Endothelial cell of umbilical vein (primary cell): ENCODE measurements at regions not wholly inside any gene's neighbourhood (a gene's known extent, or its start where the extent isn't known, plus 50 kb on each side); places are given as distances from the start of the nearest gene placed in this dataset.

Source experiments
- EZH2 ChIP-seq: IDR thresholded peaks from 2 replicates; pipeline ENCODE4 v1.6.1; 2012; ENCODE audit warnings: borderline replicate concordance, low read depth, mild to moderate bottlenecking, moderate library complexity, low read length, inconsistent platforms; ENCODE audit not compliant: severe bottlenecking
- GATA2 ChIP-seq: IDR thresholded peaks from 2 replicates; pipeline ENCODE4 v1.7.0; 2011; ENCODE audit warnings: low read depth, mild to moderate bottlenecking, moderate library complexity, mixed read lengths, low read length; ENCODE audit not compliant: insufficient read length, insufficient read depth
- JUN ChIP-seq: IDR thresholded peaks from 2 replicates; pipeline ENCODE4 v1.6.1; 2011; ENCODE audit warnings: borderline replicate concordance, low read depth; ENCODE audit not compliant: insufficient read length, insufficient read depth
- MYC ChIP-seq: IDR thresholded peaks from one replicate; pipeline ENCODE4 v1.6.1; 2011; ENCODE audit warnings: mild to moderate bottlenecking, low read depth, low read length
- POLR2A ChIP-seq: IDR thresholded peaks from 2 replicates; pipeline ENCODE4 v1.6.1; 2012; ENCODE audit warnings: low read depth, mild to moderate bottlenecking, control low read depth, low read length
- POLR2AphosphoS5 ChIP-seq: IDR thresholded peaks from 2 replicates; pipeline ENCODE4 v1.6.1; 2012; ENCODE audit warnings: low read depth, mild to moderate bottlenecking, control low read depth, low read length, moderate library complexity; ENCODE audit not compliant: insufficient read depth
- TF ChIP-seq, protein P1 (sequence below), 2 donors: IDR thresholded peaks; 1 replicate in 1 of 2; 2 replicates in 1 of 2; pipeline ENCODE4 v1.5.1; 2011; ENCODE audit warnings: low read length in 2 of 2, mild to moderate bottlenecking in 2 of 2, moderate library complexity in 2 of 2, control low read depth in 1 of 2, inconsistent platforms in 1 of 2, low read depth in 1 of 2; ENCODE audit not compliant: insufficient read depth in 1 of 2; ENCODE audit errors: extremely low read depth in 1 of 2
- TF ChIP-seq, protein P2 (sequence below): IDR thresholded peaks from 2 replicates; pipeline ENCODE4 v1.6.1; 2011; ENCODE audit not compliant: insufficient read depth, insufficient read length

DNA sequence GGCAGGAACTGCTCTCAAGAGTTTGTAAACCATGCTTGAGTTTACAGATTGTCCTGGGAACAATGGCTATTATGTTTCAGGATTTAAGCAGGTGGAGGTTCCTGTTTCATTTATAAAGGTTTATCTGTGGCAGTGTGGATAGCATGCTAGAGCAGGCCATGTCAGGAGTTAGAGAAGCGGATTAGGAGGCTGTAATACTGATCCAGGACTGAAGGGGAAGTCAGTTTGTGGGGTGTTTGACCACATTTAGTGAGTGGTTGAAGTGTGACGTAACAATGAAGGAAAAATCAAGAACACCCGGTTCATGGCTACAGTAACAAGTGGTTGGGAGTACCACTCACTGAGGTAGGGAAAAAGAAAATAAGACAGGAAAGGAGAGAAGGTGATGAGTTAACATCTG is 299.0 kb downstream of the TLR4 start:
- TF ChIP-seq, protein P1, sequence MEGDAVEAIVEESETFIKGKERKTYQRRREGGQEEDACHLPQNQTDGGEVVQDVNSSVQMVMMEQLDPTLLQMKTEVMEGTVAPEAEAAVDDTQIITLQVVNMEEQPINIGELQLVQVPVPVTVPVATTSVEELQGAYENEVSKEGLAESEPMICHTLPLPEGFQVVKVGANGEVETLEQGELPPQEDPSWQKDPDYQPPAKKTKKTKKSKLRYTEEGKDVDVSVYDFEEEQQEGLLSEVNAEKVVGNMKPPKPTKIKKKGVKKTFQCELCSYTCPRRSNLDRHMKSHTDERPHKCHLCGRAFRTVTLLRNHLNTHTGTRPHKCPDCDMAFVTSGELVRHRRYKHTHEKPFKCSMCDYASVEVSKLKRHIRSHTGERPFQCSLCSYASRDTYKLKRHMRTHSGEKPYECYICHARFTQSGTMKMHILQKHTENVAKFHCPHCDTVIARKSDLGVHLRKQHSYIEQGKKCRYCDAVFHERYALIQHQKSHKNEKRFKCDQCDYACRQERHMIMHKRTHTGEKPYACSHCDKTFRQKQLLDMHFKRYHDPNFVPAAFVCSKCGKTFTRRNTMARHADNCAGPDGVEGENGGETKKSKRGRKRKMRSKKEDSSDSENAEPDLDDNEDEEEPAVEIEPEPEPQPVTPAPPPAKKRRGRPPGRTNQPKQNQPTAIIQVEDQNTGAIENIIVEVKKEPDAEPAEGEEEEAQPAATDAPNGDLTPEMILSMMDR (IDR thresholded peaks at IDR 0.05; ENCODE audit: extremely low read depth in 1 of 2, insufficient read depth in 1 of 2, low read depth in 1 of 2, low read length in 2 of 2): no peak
- no peak for TF ChIP-seq POLR2A
- no peak for TF ChIP-seq EZH2
- TF ChIP-seq, protein P2, sequence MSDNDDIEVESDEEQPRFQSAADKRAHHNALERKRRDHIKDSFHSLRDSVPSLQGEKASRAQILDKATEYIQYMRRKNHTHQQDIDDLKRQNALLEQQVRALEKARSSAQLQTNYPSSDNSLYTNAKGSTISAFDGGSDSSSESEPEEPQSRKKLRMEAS: no peak
- TF ChIP-seq MYC: no peak
- no peak for TF ChIP-seq POLR2AphosphoS5
- no peak for TF ChIP-seq GATA2
- no peak for TF ChIP-seq JUN
